GM19397 (cell line): ENCODE measurements at regions not wholly inside any gene's neighbourhood (a gene's known extent, or its start where the extent isn't known, plus 50 kb on each side); places are given as distances from the start of the nearest gene placed in this dataset.

Experiments
- ATAC-seq: cut with Tn5 transposase; IDR thresholded peaks from one replicate; pipeline ENCODE4 v1.9.1; 2021; ENCODE audit warnings: mild to moderate bottlenecking, moderate library complexity; ENCODE audit not compliant: unreplicated experiment

DNA sequence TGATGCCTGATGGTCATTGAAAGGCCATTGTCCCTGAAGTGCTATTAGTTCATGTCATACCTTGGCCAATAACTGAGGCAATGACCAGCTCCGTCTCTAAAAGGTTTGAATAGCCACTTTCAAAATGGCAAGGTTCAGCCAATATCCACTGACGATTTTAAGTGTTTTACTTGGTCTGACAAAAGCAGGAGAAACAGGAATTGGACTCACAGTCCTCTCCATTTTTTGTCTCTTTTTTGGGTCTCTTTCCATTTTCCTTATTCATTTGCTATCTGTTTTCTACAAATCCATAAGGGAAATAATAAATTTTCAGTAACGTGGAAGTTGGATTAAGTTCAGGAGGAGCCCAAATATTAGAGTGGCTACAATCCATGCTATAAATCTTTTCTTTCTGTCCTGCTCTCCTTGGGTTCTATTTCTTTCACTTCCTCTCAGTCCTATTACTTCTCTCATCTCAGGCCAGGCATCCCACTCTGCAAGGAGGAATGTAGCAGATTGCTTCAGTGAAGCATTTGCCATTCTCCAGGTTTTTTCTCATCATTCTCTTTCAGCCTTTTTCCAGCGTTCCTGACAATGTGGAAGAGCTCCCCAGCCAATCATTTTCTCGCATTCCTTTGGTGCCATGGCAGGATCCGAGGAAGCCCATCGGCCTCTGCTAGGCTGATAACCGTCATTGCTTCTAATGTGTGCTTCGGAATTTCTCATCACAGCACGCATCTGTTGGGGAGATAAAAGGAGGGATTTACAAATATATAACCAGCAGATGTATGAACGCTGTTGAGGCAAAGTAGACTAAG lies 414.5 kb downstream of the ADGRL2 start:
- ATAC-seq = no peak

DNA sequence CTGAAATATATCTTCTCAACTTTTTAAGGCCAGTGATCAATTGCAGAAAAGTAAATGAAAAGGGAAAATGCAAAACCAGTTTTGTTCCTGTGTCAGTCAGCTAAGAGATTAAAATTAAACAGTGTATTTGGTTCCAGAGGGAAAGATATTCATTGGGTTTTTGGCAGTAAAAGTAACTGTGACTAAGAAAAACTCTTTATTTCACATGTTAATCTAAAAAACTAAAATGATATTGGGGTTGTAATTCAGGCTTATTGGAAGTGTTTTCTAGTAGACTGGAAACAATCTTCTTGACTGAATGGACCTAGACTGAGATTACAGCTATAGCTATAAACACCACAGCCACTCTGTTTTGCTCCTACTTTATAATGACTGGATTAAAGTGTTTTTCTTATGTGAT lies 413.9 kb downstream of the ADGRL2 start:
- ATAC-seq = no peak

DNA sequence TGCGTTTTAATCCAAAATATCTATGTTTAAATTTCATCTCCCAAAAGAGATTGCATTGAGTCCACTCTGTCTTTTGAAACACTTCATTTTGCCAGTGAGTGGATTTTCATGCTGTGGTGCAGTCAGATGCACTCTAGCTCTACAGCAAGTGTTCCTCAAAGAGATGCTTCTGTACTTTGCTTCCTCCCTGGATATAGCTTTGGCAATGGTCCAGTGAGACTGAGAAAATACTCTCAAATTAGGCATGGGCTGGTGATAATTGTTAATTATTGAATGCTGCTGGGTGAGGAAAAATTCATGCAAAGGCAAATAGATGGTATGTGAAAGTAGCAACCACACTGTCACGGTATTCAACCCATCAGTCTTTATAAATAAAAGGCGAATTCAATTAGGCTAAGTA lies 396.9 kb downstream of the ADGRL2 start:
- ATAC-seq = no peak

DNA sequence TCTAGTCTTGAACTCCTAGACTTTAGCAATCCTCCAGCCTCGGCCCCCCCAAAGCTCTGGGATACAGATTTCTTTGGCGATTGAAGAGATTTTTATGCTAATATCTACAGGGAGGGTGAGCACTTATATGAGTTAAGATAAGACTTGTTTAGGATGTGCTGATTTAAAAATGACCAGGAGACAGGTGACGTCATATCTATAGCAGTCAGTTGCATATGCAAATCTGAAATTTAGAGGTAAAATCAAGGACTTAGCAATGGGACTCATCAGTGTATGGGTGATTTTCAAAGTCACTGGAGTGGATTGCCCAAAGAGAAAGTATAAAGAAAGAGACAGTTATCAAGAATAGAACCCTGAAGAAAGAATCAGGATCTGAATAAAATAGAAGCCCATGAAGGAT lies 394.5 kb downstream of the ADGRL2 start:
- ATAC-seq = no peak

GRCh38 chr1:82185084-82185483 lies 384.4 kb downstream of the ADGRL2 start:
- ATAC-seq = no peak

DNA sequence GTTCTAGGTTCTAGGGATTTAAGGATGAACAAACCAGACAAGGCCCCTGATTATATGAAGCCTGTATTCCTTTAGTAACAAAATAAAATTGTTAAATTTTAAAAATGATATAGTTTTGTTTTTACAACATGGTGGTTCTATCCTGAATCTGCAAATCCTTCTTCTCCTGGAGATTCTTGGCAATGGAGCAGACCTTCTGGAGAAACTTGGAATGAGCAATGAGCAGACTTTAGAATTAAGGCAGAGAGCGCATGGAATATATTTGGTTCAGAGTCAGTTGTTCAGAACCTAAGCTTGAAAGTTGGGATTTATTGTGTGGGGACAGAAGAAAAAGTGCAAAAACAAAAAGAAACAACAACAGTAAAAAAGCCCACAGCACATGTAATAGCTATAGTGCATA lies 381.1 kb downstream of the ADGRL2 start:
- no peak for ATAC-seq

DNA sequence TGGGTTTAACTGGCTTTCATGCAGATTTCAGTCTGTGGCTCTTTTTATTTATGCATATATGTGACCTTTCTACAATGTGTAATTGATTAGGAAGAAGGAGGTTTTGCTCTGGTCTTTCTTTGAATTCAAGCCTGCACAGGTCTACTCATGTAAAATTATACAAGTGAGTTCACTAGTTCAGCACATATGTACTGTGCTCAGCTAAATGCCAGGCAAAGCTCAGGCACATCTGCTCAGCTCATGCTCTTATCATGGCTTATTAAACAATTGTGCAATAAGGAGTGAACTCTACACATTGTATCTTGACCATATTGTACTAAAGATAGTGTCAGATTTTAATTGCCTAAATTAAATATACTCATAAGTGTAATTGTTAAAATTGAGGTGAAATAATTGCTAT lies 378.4 kb downstream of the ADGRL2 start:
- no peak for ATAC-seq

- no peak for ATAC-seq
Measured at GRCh38 chr1:82177192-82177591, 376.5 kb downstream of the ADGRL2 start.

GRCh38 chr1:82171955-82172354 lies 371.2 kb downstream of the ADGRL2 start:
- no peak for ATAC-seq

GRCh38 chr1:82168482-82168881 lies 367.7 kb downstream of the ADGRL2 start:
- no peak for ATAC-seq

- no peak for ATAC-seq
Measured at GRCh38 chr1:82165304-82165703, 364.6 kb downstream of the ADGRL2 start.

DNA sequence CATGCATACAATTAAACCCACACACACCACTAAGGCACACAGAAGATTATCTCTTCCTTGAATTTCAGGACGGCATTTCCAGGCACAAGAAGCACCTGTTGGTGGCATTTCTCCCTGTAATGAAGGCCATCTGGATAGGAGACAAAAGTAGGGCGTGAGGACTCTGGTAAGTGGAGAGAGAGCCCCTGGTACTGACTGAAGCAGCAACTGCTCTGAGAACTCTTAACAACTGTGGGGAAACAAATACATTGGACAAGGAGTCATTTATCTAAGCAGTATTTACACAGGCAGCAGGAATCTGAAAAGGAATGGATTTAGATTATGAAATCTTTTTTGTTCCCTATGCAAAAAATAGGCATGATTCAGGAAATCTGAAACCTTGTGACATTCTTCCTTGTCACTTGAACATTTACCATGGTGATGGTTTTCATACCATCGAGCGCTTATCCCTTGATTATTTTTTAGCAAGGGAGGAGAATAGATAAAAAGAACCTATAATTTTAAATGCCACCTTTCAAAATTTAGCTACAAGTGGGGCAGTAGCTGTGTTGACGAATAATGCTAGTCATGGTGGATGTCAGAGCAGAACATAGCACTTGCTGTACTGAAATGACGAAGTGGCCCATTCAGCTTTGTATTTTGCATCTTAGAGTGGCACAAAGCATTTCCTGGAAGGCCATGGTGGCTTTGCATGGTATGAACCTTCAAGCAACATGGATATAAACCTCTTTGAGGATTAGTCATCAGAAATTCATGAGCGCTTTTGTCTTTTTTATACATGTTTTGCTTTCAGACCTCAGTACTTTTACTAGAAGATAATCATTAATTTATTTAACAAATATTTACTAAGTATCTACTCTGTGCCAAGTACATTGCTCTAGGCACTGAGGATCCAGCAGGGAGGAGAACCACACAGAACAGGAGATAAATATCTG lies 362.0 kb downstream of the ADGRL2 start:
- no peak for ATAC-seq

DNA sequence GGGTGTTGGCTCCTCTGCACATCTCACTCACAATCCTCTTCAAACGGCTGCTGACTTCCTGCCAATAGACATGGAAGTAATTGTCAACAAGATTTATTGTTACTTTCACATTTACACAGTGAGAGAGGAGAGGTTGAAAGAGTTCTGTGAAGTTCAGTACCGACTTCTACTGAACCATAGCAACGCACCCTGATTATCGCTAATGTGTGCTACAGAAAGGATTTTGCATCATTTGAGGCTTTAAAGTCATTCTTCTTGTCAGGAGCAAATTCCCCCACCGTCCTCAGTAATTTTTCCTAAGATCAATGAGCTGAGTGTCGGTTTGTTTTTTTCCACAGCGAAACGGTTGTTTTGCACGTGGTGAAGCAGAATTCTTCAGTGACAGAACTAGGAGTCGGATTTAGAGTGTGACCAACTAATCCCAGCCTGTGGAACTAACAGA lies 361.0 kb downstream of the ADGRL2 start:
- ATAC-seq = peak; percentile 64

- ATAC-seq = no peak
Measured at GRCh38 chr1:82160903-82161302, 360.2 kb downstream of the ADGRL2 start.

DNA sequence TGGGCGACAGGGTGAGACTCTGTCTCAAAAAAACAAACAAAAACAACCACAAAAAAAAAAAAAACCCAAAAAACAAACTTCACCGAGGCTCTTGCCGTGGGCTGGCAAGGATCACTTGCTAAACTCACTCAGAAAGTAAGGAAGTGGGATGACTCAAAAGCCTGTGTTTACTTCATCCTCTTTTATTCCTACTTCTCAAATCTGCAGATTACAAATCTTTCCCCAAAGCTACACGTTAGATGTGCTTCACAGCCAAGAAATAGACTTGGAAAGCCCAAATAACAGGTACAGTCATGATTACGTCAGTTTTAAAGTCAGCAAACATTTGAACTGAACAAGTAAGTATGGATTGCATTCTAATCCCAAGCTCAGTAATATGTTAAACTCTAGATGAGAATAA lies 359.3 kb downstream of the ADGRL2 start:
- no peak for ATAC-seq

DNA sequence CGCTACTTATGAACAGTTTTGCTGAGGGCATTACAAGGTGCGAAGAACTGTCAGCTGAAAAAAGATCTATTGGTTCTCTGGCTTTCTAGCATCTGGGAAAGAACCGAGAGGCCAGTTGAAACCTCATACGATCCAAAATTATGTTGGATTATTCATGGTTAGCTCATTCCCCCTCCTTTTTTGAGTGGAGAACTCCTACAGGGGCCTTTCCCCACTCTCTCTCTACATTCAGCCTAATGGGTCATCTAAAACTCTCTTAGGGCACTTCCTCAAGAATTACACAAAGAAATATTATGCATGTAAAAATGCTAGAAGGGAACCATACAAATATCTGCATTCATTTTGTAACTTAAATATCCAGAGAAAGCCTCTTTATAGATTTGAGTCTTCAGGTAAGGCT lies 358.2 kb downstream of the ADGRL2 start:
- no peak for ATAC-seq

- ATAC-seq = no peak
Measured at GRCh38 chr1:82154219-82154970, 353.7 kb downstream of the ADGRL2 start.

GRCh38 chr1:82153752-82154151 lies 353.0 kb downstream of the ADGRL2 start:
- no peak for ATAC-seq

GRCh38 chr1:82153272-82153629 lies 352.5 kb downstream of the ADGRL2 start:
- ATAC-seq = peak; percentile 64

- ATAC-seq = peak; percentile 69
Measured at GRCh38 chr1:82152356-82153271, 351.9 kb downstream of the ADGRL2 start.
